AG04450 (cell line): ENCODE measurements at regions not wholly inside any gene's neighbourhood (a gene's known extent, or its start where the extent isn't known, plus 50 kb on each side); places are given as distances from the start of the nearest gene placed in this dataset.

Experiments used
- CTCF ChIA-PET: fragments of 300-600, 350-600 bp; formaldehyde crosslinking; extraction: SDS; loops from one replicate; lab custom pipeline; 2022; ENCODE audit warnings: antibody characterized with exemption, inconsistent platforms; lab: Charles Lee
- POLR2A ChIA-PET: fragments of 350-600 bp; formaldehyde crosslinking; extraction: SDS; loops from one replicate; lab custom pipeline; 2021; ENCODE audit warnings: antibody characterized with exemption, inconsistent platforms; lab: Yijun Ruan, JAX
- DNase-seq: peaks from one replicate; pipeline ENCODE4 v3.0.0-alpha.2; 2011; ENCODE audit warnings: low read depth, low spot score
- H3K27ac ChIP-seq: one replicate; pipeline ENCODE4 v1.5.1; 2012; ENCODE audit warnings: low read depth, low read length, control low read depth
- H3K27me3 ChIP-seq: one replicate; pipeline ENCODE4 v1.6.0; 2012; ENCODE audit warnings: low read length; ENCODE audit not compliant: control insufficient read depth, insufficient read depth
- H3K4me3 ChIP-seq: 2 replicates; pipeline ENCODE4 v1.5.1; 2011; ENCODE audit warnings: mild to moderate bottlenecking, low read depth, low read length, control low read depth
- H3K9me3 ChIP-seq: 2 replicates; pipeline ENCODE4 v1.5.1; 2012; ENCODE audit warnings: low read length; ENCODE audit not compliant: control insufficient read depth, insufficient read depth
- CTCF ChIP-seq: IDR thresholded peaks from 2 replicates; pipeline ENCODE4 v1.5.1; 2011; ENCODE audit warnings: low read depth, low read length, control low read depth, inconsistent platforms

GRCh38 chr11:111439901-111440300, 60.8 kb upstream of the POU2AF1 start:
- CTCF ChIA-PET = interaction anchor here (1.3 kb wide), 1 partner anchor 11 kb away, joined by 4 read pairs; no protein-coding TSS in a partner anchor
- POLR2A ChIA-PET = no interaction called here
- Histone ChIP-seq H3K27ac (peak overlapping the region; percentile 39), H3K9me3 (no peaks in the 10 kb centered on the region; the same call in 1 of the 2 replicates), H3K4me3 (no peak overlapping the region), H3K27me3 (no peaks in the 10 kb centered on the region)
- DNase-seq = no peak
- no peak for TF ChIP-seq CTCF

GRCh38 chr11:111438846-111439520, 59.9 kb upstream of the POU2AF1 start:
- ChIA-PET POLR2A (no interaction called here), CTCF (interaction anchor here (1.1 to 1.3 kb wide), 2 partner anchors 11 to 156 kb away, joined by 4 read pairs; no protein-coding TSS in a partner anchor)
- TF ChIP-seq CTCF = no peak
- no peak for DNase-seq
- no peak overlapping the region for H3K27ac ChIP-seq
- no peak overlapping the region for H3K4me3 ChIP-seq
- H3K9me3 ChIP-seq = no peaks in the 10 kb centered on the region; the same call in 1 of the 2 replicates
- peaks cover 2% of the 10 kb centered on the region for H3K27me3 ChIP-seq

- no peak for TF ChIP-seq CTCF
- H3K27ac ChIP-seq = no peak overlapping the region
- CTCF ChIA-PET = interaction anchor here (1.1 to 1.6 kb wide), 4 partner anchors 9 to 156 kb away, joined by 4 to 12 read pairs (median 5); no protein-coding TSS in a partner anchor
Observed at GRCh38 chr11:111438168-111438567, 59.1 kb upstream of the POU2AF1 start.

GRCh38 chr11:111435046-111435698, 56.1 kb upstream of the POU2AF1 start:
- peaks cover 2% of the 10 kb centered on the region for H3K27me3 ChIP-seq
- no peak overlapping the region for H3K27ac ChIP-seq
- no peaks in the 10 kb centered on the region; the same call in 1 of the 2 replicates for H3K9me3 ChIP-seq
- POLR2A ChIA-PET = no interaction called here
- no peak overlapping the region for H3K4me3 ChIP-seq
- CTCF ChIA-PET = no interaction called here
- no peak for DNase-seq
- no peak for TF ChIP-seq CTCF

More at GRCh38 chr11:111438168-111438567, 59.1 kb upstream of the POU2AF1 start:
- POLR2A ChIA-PET = no interaction called here
- Histone ChIP-seq H3K4me3 (no peak overlapping the region), H3K27me3 (peaks cover 2% of the 10 kb centered on the region), H3K9me3 (no peaks in the 10 kb centered on the region; the same call in 1 of the 2 replicates)
- DNase-seq = no peak

GRCh38 chr11:111429066-111429506, 50.0 kb upstream of the POU2AF1 start:
- Histone ChIP-seq H3K4me3 (no peak overlapping the region), H3K9me3 (no peaks in the 10 kb centered on the region), H3K27ac (no peak overlapping the region), H3K27me3 (peaks cover 2% of the 10 kb centered on the region)
- POLR2A ChIA-PET = no interaction called here
- CTCF ChIA-PET = interaction anchor here (0.6 to 4.5 kb wide), 9 partner anchors 8 to 146 kb away, joined by 3 to 36 read pairs (median 3); no protein-coding TSS in a partner anchor
- DNase-seq = no peak
- peak; percentile 66 for TF ChIP-seq CTCF
